ENCODE measurements at regions not wholly inside any gene's neighbourhood (a gene's known extent, or its start where the extent isn't known, plus 50 kb on each side); places are given as distances from the start of the nearest gene placed in this dataset.
"Not testable (repeated sequence)": the region's sequence is repeated elsewhere in the genome, so short reads cannot be mapped to it uniquely, and the experiment has no call there.

DNA sequence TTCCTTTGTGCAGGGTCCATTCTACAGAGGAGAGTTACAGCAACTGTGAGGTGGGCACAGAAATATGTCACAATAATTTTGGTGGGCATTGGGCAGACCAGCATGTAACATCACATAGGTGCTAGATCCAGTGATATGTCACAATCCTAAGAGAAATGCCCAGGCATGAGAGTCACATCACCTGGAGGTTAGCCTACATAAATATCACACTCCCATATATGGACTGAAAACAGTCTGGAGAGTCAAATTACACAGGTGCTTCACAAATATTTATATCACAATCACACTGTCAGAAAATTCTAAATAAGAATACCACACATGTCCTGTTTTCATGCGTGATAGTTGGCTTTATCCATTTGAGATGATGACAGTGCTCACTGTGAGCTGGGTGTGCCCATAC is 903.7 kb upstream of the AMELY start:
- DNase-seq (ENCODE audit: low read depth in 4 of 4, low spot score in 3 of 4), result no peak

DNA sequence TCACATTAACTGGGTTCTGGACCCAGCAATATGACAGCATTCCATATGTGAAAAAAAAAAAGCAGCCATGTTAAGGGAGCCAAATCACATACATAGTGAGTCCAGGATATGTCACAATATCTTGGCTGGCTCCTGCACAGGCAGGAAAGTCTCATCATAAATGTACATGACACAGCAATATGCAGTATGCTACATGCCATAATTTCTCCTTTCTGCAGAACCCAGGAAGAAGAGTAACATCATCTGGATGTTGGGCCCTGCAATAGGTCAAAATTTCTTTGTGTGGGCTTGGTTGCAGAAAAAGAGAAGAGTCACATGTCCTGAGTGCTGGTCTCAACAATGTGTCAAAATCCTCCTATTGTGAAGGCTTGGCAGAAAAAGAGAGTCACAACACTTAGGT is 902.8 kb upstream of the AMELY start:
- no peak for DNase-seq (ENCODE audit: low read depth in 4 of 4, low spot score in 3 of 4)

DNA sequence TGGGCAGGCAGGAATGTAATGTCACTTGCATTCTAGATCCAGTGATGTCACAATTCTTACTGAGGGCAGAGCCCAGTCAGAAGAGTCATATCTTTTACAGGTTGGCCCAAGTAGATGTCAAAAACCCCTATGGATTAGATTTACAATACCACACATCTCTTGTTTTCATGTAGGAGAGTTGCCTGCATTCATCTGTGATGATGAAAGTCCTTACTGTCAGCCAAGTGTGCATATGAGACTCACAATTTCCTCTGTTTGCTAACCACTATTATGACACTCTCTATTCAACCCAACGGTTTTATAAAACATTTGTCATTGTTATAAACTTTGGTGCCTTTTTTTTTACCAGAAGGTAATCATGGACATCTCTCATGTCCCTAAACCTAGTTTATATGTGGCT is 898.8 kb upstream of the AMELY start:
- no peak for DNase-seq (ENCODE audit: low read depth in 4 of 4, low spot score in 3 of 4)

GRCh38 chrY:7807516-7807870 is 895.9 kb upstream of the AMELY start:
- DNase-seq (ENCODE audit: low read depth in 4 of 4, low spot score in 3 of 4), result no peak

DNA sequence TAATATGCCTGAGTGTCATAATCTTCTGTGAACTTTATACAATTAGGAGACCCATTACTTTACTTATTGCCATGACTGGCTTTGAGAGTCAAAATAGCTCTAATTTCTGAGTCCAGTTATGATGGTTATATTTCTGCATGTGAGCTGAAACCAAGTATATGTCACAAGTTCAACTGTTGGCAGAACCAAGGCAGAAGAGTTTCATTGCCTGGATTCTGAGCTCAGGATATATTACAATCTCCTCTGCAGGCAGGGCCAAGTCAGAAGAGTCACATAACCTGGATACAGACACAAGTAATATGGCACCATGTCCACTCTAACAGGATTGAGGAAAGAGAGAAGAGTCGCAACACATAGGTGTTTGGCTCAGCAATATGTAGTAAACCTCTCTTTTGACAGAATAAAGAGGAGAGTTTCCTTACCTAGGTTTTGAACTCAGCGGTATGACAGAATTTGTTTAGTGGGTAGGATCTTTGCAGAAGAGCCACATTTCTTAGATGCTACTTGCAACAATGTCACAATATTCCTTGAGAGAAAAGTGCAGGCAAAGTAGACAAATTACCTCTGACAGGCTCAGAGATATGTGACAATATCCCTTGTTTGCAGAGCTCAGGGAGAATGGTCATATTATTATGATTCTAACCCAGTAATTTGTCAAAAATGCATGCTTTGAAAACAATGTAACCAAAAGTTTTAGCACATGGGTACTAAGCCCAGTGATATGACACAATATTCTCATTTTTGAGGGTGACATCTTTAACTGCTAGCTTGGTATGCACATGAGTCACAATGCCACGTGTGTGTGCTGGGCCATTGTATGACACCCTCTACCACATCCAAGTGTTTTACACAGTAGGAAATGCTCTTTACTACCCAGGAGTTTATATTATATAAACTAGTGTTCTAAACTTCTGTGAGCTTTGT is 895.3 kb upstream of the AMELY start:
- no peak for DNase-seq (ENCODE audit: low read depth in 4 of 4, low spot score in 3 of 4)

DNA sequence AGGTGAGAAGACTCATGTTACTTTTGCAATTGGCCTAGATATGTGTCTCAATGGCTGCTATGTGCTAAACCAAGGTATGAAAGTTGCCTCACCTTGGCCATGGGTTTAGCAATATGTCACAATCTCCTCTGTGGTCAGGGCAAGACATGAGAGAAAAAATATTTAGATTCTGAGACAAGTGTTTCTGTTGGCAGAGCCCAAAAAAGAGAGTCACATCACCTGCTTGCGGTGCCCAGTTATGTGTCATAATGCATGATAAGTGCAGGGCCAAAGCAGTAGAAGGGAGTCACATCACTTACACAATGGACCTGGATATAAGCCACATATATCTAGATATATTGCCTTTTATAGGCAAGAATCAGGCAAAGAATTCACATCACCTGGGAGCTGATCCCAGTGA is 894.1 kb upstream of the AMELY start:
- DNase-seq (ENCODE audit: low read depth in 4 of 4, low spot score in 3 of 4), result no peak

- no peak for DNase-seq (ENCODE audit: low read depth in 4 of 4, low spot score in 3 of 4)
Measured at GRCh38 chrY:7803737-7804136, 892.2 kb upstream of the AMELY start.

GRCh38 chrY:7796128-7796527 is 884.6 kb upstream of the AMELY start:
- no peak for DNase-seq (ENCODE audit: low read depth in 4 of 4, low spot score in 3 of 4)

GRCh38 chrY:7794441-7794840 is 882.9 kb upstream of the AMELY start:
- DNase-seq (ENCODE audit: low read depth in 4 of 4, low spot score in 3 of 4), result no peak

- DNase-seq (ENCODE audit: low read depth in 4 of 4, low spot score in 3 of 4), result no peak
Measured at GRCh38 chrY:7793989-7794388, 882.4 kb upstream of the AMELY start.

GRCh38 chrY:7792431-7792830 is 880.9 kb upstream of the AMELY start:
- DNase-seq (ENCODE audit: low read depth in 4 of 4, low spot score in 3 of 4), result no peak

DNA sequence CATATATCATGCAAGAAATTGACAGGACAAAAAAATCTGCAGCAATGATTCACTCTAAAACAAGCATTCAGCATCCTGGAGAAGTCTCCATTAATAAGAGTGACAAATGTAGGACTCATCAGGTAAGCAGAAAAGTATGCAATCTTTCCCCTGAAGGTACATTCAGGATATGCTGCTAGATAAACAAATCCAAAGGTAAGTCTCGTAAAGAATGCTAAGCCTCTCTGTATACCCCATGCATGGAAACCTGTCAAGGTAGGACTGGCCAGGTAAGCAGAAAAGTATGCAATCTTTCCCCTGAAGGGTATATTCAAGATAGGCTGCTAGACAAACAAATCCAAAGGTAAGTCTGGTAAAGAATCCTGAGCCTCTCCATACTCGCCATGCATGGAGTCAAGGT is 869.9 kb upstream of the AMELY start:
- DNase-seq (ENCODE audit: low read depth in 4 of 4, low spot score in 3 of 4), result no peak

- not testable (repeated sequence) for DNase-seq (ENCODE audit: low read depth in 4 of 4, low spot score in 3 of 4)
Measured at GRCh38 chrY:7775436-7775835, 863.9 kb upstream of the AMELY start.

DNA sequence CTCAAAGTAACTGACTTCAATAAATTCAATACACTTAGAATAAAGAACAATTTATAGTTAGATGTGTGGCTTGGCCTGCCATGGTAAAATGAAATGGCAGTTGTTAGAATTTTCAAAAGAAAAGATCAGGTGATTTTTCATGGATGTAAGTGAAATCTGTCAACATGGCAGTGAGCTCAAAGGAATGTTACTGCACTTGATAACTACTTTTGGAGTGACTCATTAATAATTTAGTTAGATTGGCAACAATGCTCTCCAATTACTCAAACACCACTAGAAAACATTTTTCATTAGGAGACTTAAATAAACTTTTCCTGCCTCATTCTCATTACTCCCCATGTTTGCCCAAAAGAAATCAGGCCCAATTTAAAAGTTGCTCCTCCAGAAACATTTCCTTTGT is 860.2 kb upstream of the AMELY start:
- no peak for DNase-seq (ENCODE audit: low read depth in 4 of 4, low spot score in 3 of 4)

- no peak for DNase-seq (ENCODE audit: low read depth in 4 of 4, low spot score in 3 of 4)
Measured at GRCh38 chrY:7769790-7770375, 858.3 kb upstream of the AMELY start.

GRCh38 chrY:7768901-7769300 is 857.3 kb upstream of the AMELY start:
- no peak for DNase-seq (ENCODE audit: low read depth in 4 of 4, low spot score in 3 of 4)

DNA sequence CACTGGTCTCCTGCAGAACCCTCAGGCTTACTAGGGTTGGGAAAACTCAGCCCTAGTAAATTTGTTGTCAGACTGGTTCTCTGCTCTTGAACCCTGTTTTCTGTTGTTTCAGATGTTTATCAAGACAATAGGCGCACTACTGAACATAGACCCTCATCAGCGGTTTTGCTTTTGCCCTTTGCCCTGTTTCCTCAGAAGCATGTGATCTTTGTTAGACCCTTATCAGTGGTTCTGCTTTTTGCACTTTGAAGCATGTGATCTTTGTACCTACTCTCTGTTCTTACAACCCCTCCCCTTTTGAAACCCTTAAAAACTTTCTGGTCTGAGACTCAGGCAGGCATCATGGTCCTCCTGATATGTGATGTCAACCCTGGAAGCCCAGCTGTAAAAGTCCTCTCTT is 842.2 kb upstream of the AMELY start:
- DNase-seq (ENCODE audit: low read depth in 4 of 4, low spot score in 3 of 4), result no peak

GRCh38 chrY:7746781-7747180 is 835.2 kb upstream of the AMELY start:
- DNase-seq (ENCODE audit: low read depth in 4 of 4, low spot score in 3 of 4), result no peak

GRCh38 chrY:7745581-7745901 is 834.0 kb upstream of the AMELY start:
- DNase-seq (ENCODE audit: low read depth in 4 of 4, low spot score in 3 of 4), result no peak

- no peak for DNase-seq (ENCODE audit: low read depth in 4 of 4, low spot score in 3 of 4)
Measured at GRCh38 chrY:7744691-7745580, 833.4 kb upstream of the AMELY start.

- DNase-seq (ENCODE audit: low read depth in 4 of 4, low spot score in 3 of 4), result no peak
Measured at GRCh38 chrY:7736847-7737365, 825.4 kb upstream of the AMELY start.
